Suppressor macrophage (primary cell): ENCODE measurements at regions not wholly inside any gene's neighbourhood (a gene's known extent, or its start where the extent isn't known, plus 50 kb on each side); places are given as distances from the start of the nearest gene placed in this dataset.
"Not testable (repeated sequence)": the region's sequence is repeated elsewhere in the genome, so short reads cannot be mapped to it uniquely, and the experiment has no call there.

Experiments used
- DNase-seq, 4 experiments: peaks; one replicate each; pipeline ENCODE4 v3.0.0-alpha.2; 2020 to 2022

- no peak for DNase-seq
Measured at GRCh38 chr5:147084702-147085101, 150.1 kb upstream of the STK32A start.

- DNase-seq: no peak
Measured at GRCh38 chr5:147085409-147085808, 149.4 kb upstream of the STK32A start.

GRCh38 chr5:147092044-147092443 is 142.8 kb upstream of the STK32A start:
- no peak for DNase-seq

GRCh38 chr5:147093138-147093537 is 141.7 kb upstream of the STK32A start:
- DNase-seq: peak; percentile 8 to 44 (median 28)

- DNase-seq: no peak
Measured at GRCh38 chr5:147095740-147096139, 139.1 kb upstream of the STK32A start.

- DNase-seq: peak; percentile 41 to 70 (median 50)
Measured at GRCh38 chr5:147098233-147098790, 136.5 kb upstream of the STK32A start.

GRCh38 chr5:147101659-147102369 is 133.0 kb upstream of the STK32A start:
- DNase-seq: no peak

- DNase-seq: no peak
Measured at GRCh38 chr5:147112899-147113298, 121.9 kb upstream of the STK32A start.

GRCh38 chr5:147113967-147114366 is 120.9 kb upstream of the STK32A start:
- no peak for DNase-seq

GRCh38 chr5:147139759-147140158 is 95.1 kb upstream of the STK32A start:
- not testable (repeated sequence) for DNase-seq

GRCh38 chr5:147140558-147140957 is 94.3 kb upstream of the STK32A start:
- DNase-seq: no peak

- DNase-seq: not testable (repeated sequence)
Measured at GRCh38 chr5:147141580-147141979, 93.2 kb upstream of the STK32A start.

- DNase-seq: no peak
Measured at GRCh38 chr5:147143215-147143614, 91.6 kb upstream of the STK32A start.

GRCh38 chr5:147145328-147145727 is 89.5 kb upstream of the STK32A start:
- DNase-seq: no peak

GRCh38 chr5:147148715-147149114 is 86.1 kb upstream of the STK32A start:
- DNase-seq: no peak

- no peak for DNase-seq
Measured at GRCh38 chr5:147152086-147152485, 82.7 kb upstream of the STK32A start.

GRCh38 chr5:147154809-147155208 is 80.0 kb upstream of the STK32A start:
- DNase-seq: no peak

GRCh38 chr5:147156012-147156411 is 78.8 kb upstream of the STK32A start:
- DNase-seq: no peak

- DNase-seq: no peak
Measured at GRCh38 chr5:147160902-147161700, 73.7 kb upstream of the STK32A start.

- no peak for DNase-seq
Measured at GRCh38 chr5:147162740-147163139, 72.1 kb upstream of the STK32A start.

GRCh38 chr5:147167529-147167928 is 67.3 kb upstream of the STK32A start:
- DNase-seq: no peak

- peak in 1 of 4 experiments; percentile 7 for DNase-seq
Measured at GRCh38 chr5:147168578-147169327, 66.1 kb upstream of the STK32A start.

GRCh38 chr5:147169399-147169798 is 65.4 kb upstream of the STK32A start:
- DNase-seq: peak in 3 of 4 experiments; percentile 9 to 28 (median 24)
